Tibial nerve (tissue), 3 donors: ENCODE measurements at regions not wholly inside any gene's neighbourhood (a gene's known extent, or its start where the extent isn't known, plus 50 kb on each side); places are given as distances from the start of the nearest gene placed in this dataset.

ENCODE experiments used
- CTCF ChIP-seq, 5 experiments: fragments of 200-600 bp in 3 of 5; fragments of 450-650 bp in 2 of 5; sonication (generic) in 3 of 5; IDR thresholded peaks; one replicate each; pipeline ENCODE4 v1.5.1; 2016 to 2019; ENCODE audit warnings: antibody characterized with exemption in 5 of 5, mild to moderate bottlenecking in 3 of 5, moderate library complexity in 2 of 5
- POLR2A ChIP-seq, 2 donors: fragments of 450-650 bp; IDR thresholded peaks; one replicate each; pipeline ENCODE4 v1.6.1; 2017; ENCODE audit warnings: antibody characterized with exemption in 2 of 2, mild to moderate bottlenecking in 2 of 2, moderate library complexity in 2 of 2

GRCh38 chr10:20399772-20400171 is 497.3 kb downstream of the NEBL start:
- TF ChIP-seq CTCF (IDR thresholded peaks at IDR 0.05) (no peak), POLR2A (IDR thresholded peaks at IDR 0.05) (no peak)
